Right atrium auricular region (tissue), 2 donors: ENCODE measurements at regions not wholly inside any gene's neighbourhood (a gene's known extent, or its start where the extent isn't known, plus 50 kb on each side); places are given as distances from the start of the nearest gene placed in this dataset.

Source experiments
- DNase-seq: peaks from one replicate; pipeline ENCODE4 v3.0.0-alpha.2; 2019; ENCODE audit warnings: low spot score
- H3K27ac ChIP-seq, 2 donors: fragments of 200-600 bp; sonication (generic); 1 replicate in 1 of 2; 2 replicates in 1 of 2; pipeline ENCODE4 v1.5.1; 2016 to 2019
- H3K27me3 ChIP-seq, 2 donors: fragments of 200-600 bp; sonication (generic); one replicate each; pipeline versions ENCODE4 v1.5.1 to v1.6.0; 2017 to 2019
- H3K36me3 ChIP-seq: fragments of 200-600 bp; sonication (generic); one replicate; pipeline ENCODE4 v1.5.1; 2016
- H3K4me1 ChIP-seq, 2 donors: fragments of 200-600 bp; sonication (generic); one replicate each; pipeline versions ENCODE4 v1.5.1 to v1.6.0; 2017 to 2019
- H3K4me3 ChIP-seq, 2 donors: fragments of 200-600 bp; sonication (generic); 1 replicate in 1 of 2; 2 replicates in 1 of 2; pipeline ENCODE4 v1.5.1; 2017 to 2019; ENCODE audit warnings: mild to moderate bottlenecking in 1 of 2, moderate library complexity in 1 of 2
- H3K9me3 ChIP-seq, 2 donors: fragments of 200-600 bp; sonication (generic); one replicate each; pipeline ENCODE4 v1.5.1; 2019
- CTCF ChIP-seq, 2 donors: fragments of 200-600 bp; sonication (generic); IDR thresholded peaks; one replicate each; pipeline ENCODE4 v1.5.1; 2019; ENCODE audit warnings: antibody characterized with exemption in 2 of 2

GRCh38 chr1:219354962-219355361 is 181.3 kb downstream of the LYPLAL1 start:
- no peak for TF ChIP-seq CTCF (IDR thresholded peaks at IDR 0.05)
- H3K27me3 ChIP-seq, result no peaks in the 10 kb centered on the region
- no peak overlapping the region for H3K4me3 ChIP-seq
- H3K36me3 ChIP-seq, result no peaks in the 10 kb centered on the region
- H3K9me3 ChIP-seq, result no peaks in the 10 kb centered on the region
- H3K4me1 ChIP-seq, result no peaks in the 10 kb centered on the region
- no peak for DNase-seq
- H3K27ac ChIP-seq, result no peak overlapping the region

DNA sequence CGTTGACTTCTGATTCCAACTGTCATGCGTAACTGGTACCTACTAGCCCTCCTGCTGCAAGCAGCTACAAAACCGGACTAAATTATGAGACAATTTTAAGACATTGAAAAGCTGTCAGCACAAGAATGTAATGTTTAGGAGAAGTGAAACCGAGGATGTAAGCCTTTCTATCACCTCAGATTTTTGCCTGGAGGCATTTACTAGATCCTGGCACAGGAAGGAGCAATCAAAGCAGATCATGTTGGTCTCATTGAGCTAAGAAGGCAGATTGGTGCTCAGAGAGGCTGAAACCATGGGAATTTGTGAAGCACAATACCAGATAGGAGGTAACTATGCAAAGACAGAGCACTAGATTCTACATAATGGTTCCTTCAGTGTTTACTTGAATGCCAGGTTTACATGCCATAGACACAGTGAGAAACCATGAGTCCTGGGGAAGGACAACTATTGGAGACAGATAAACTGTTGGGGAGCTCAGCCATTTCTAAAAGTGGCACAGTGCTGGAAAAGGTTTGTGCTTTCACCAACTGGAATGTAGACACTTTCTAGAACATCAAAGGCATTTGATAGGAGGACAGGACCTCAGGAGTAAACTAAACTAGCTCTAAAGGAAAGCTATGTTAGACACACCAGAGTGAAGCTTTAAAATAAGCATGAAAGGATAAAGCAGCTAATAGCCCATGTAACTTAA is 179.4 kb downstream of the LYPLAL1 start:
- H3K36me3 ChIP-seq, result no peaks in the 10 kb centered on the region
- no peak for DNase-seq
- no peak overlapping the region for H3K27ac ChIP-seq
- no peak overlapping the region for H3K4me3 ChIP-seq
- TF ChIP-seq CTCF (IDR thresholded peaks at IDR 0.05), result no peak
- peaks cover 0 to 3% of the 10 kb centered on the region in 2 donors for H3K4me1 ChIP-seq
- no peaks in the 10 kb centered on the region for H3K9me3 ChIP-seq
- no peaks in the 10 kb centered on the region for H3K27me3 ChIP-seq

DNA sequence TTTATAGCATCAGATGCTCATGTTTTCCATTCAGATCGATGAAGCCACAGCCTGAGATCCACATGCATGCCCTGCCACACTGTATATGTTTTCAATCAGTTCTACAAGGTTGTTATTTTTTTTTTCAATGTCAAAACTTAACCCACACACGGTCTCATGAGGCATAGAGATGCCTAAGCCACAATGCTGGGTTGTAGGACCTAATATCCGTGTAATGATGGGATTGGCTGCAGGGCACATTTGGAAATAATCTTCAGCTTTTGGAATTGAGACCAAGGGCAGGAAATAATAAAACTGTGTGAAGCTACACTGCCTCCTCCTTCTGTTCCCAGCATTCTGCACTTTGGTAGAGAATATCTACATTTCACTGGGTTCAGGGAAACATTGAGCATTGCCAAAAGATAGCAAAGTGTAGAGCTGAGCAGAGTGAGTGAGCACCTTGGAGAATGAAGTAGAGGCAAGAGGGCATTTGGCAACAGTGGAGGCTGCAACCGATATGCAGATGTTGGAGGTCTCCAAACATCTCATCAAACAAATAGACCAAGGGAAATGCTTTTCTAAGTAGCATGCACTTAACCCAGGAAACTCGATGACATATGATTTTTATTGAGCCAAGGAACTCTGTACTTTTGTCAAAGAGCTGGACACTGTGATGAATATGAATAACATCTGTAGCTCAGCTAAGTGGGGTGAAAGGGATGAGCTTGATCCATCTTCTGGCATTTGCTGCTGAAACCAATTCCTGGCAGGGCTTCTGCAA is 176.7 kb downstream of the LYPLAL1 start:
- Histone ChIP-seq H3K4me3 (no peak overlapping the region), H3K27ac (no peak overlapping the region), H3K36me3 (no peaks in the 10 kb centered on the region), H3K27me3 (no peaks in the 10 kb centered on the region), H3K9me3 (no peaks in the 10 kb centered on the region), H3K4me1 (peaks cover 0 to 9% of the 10 kb centered on the region in 2 donors)
- DNase-seq, result no peak
- TF ChIP-seq CTCF (IDR thresholded peaks at IDR 0.05), result no peak

- no peak overlapping the region for H3K4me3 ChIP-seq
- H3K27me3 ChIP-seq, result no peaks in the 10 kb centered on the region
- H3K9me3 ChIP-seq, result no peaks in the 10 kb centered on the region
- DNase-seq, result peak; percentile 66
- no peak for TF ChIP-seq CTCF (IDR thresholded peaks at IDR 0.05)
- peaks cover 0 to 9% of the 10 kb centered on the region in 2 donors for H3K4me1 ChIP-seq
- peak overlapping the region in 1 of 2 donors; percentile 7 for H3K27ac ChIP-seq
- no peaks in the 10 kb centered on the region for H3K36me3 ChIP-seq
Measured at GRCh38 chr1:219347921-219348391, 174.3 kb downstream of the LYPLAL1 start.

DNA sequence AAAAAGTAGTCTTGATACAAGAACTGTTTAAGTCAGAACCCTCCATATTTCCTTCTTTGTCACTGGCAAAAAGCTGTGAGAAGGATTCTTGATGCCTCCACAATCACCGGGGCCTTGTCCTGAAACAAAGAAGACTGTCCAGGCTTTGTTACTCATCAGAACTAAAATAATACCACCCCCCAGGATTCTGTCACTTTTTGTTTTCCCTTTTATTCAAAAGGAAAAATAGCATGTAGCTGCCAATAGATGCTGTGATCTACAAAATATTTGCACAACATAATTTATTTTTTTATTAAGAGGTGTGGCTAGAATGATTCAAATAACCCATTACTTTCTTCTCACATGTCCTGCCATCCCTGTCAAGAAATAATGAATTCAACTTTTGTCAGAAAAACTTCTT is 173.7 kb downstream of the LYPLAL1 start:
- Histone ChIP-seq H3K36me3 (no peaks in the 10 kb centered on the region), H3K9me3 (no peaks in the 10 kb centered on the region), H3K27me3 (no peaks in the 10 kb centered on the region), H3K4me3 (no peak overlapping the region), H3K4me1 (peaks cover 0 to 9% of the 10 kb centered on the region in 2 donors), H3K27ac (peak overlapping the region in 1 of 2 donors; percentile 7)
- TF ChIP-seq CTCF (IDR thresholded peaks at IDR 0.05), result no peak
- DNase-seq, result no peak
